Left ventricle myocardium superior (tissue), 1 donor: ENCODE measurements at regions not wholly inside any gene's neighbourhood (a gene's known extent, or its start where the extent isn't known, plus 50 kb on each side); places are given as distances from the start of the nearest gene placed in this dataset.
"Not testable (repeated sequence)": the region's sequence is repeated elsewhere in the genome, so short reads cannot be mapped to it uniquely, and the experiment has no call there.

ENCODE experiments used
- ATAC-seq: fragments of 200-7000 bp; cut with Tn5 transposase; one replicate; pipeline ENCODE4 v1.9.1; 2020; ENCODE audit warnings: mild to moderate bottlenecking, moderate library complexity
- DNase-seq: peaks from one replicate; pipeline ENCODE4 v3.0.0-alpha.2; 2020
- intact Hi-C: fragments of 100-400 bp; cut with micrococcal nuclease; formaldehyde crosslinking; loops from one replicate; pipeline ENCODE4 v1.11.0; 2022
- donor health status: DM: no; HTN: yes; CAD: no; lungs with severe emphysema.

DNA sequence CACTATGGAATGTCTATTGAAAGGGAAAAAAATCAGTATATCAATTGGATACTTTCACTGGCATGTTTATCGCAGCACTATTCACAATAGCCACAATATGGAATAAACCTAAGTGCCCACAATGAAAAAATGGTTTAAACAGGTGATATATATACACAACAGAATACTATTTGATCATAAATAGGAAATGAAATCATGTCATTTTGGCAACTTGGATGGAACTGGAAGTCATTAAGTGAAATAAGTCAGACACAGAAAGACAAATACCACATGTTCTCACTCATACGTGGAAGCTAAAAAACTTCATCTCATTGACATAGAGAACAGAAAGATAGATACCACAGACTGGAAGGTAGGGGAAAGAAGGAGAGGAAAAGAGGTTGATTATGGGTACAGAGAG lies 471.6 kb upstream of the FTMT start:
- intact Hi-C loops: no loop called here
- ATAC-seq (no peak), DNase-seq (no peak)

DNA sequence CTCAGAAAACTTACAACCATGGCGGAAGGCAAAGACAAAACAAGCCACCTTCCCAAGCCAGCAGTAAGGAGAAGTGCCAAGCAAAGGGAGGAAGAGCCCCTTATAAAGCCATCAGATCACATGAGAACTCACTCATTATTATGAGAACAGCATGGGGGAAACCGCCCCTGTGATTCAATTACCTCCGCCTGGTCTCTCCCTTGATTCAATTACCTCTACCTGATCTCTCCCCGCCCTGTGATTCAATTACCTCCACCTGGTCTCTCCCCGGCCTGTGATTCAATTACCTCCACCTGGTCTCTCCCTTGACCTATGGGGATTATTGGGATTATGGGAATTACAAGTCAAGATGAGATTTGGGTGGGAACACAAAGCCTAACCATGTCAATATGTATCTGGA lies 467.3 kb upstream of the FTMT start:
- intact Hi-C loops: no loop called here
- no peak for ATAC-seq

DNA sequence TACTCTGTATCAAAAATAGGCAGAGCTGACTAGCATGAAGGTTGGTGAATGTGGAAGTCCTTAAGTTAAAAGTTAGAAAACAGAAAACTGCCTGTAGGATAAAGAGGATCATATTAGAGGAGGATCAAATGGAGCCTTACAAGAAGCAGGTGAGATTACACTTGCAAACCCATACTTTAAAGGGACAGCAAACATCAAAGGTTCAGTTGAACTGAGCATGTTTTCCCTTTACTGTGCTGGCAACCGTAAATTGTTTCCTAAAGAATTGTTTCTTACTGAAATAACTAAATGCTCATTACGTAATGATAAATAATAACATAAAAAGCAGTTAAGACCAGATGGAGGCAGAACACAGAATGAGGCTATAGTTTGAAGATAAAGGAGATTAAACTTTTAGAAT lies 465.3 kb upstream of the FTMT start:
- intact Hi-C loops: no loop called here
- no peak for ATAC-seq

More for the DNA sequence above, 467.3 kb upstream of the FTMT start:
- DNase-seq: no peak

DNA sequence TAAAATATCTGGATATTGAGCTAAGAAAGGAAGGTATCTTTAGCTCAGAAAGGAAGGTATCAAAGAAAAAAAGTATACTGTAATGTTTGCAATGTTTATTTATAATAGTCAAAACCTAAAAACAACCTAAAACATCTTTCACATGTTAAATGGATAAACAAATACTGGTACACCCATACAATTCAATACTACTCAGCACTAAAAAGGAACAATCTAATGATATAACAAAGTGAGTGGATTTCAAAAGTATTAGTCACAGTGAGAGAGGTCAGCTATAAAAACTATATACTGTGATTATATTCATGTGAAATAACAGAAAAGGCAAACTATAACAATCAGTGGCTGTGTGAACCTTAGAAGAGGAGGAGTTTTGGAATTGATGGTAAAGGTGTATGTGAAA lies 455.0 kb upstream of the FTMT start:
- DNase-seq (no peak), ATAC-seq (no peak)
- intact Hi-C loops: no loop called here

More for the DNA sequence above, 465.3 kb upstream of the FTMT start:
- no peak for DNase-seq

DNA sequence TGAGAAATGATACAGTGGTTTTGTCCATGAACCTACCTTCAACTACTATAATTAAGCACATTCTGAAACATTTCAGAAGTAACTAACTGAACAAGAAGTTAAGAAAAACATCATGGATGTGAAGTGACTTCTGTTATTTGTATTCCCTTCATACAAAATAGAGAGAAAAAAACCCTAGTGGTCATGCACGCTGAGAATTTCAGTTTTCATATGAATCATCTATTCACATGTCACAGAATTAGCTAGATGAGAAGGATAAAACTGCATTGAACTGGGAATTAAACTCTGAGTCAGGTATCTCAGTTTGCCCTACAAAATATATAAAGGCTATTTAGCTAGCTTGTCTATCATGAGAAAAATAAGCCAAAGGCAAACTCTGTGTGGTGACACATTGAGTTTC lies 451.8 kb upstream of the FTMT start:
- DNase-seq (no peak), ATAC-seq (no peak)
- intact Hi-C loops: no loop called here

DNA sequence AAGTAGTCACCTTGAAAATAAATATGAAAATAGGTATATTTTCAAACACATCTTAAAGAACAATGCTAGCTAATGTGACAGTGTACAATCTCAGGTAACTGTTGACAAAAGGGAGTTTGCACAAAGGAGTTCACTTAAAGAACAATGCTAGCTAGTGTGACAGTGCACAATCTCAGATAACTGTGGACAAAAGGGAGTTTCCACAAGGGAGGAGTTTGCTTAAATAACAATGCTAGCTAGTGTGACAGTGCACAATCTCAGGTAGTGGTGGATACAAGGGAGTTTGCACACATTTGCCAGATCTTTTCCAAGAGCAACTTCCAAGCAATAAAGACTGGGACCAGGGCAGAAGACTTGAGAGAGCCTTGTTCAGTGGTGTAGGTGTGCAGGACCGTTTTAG lies 442.9 kb upstream of the FTMT start:
- intact Hi-C loops: no loop called here
- ATAC-seq (no peak), DNase-seq (no peak)

DNA sequence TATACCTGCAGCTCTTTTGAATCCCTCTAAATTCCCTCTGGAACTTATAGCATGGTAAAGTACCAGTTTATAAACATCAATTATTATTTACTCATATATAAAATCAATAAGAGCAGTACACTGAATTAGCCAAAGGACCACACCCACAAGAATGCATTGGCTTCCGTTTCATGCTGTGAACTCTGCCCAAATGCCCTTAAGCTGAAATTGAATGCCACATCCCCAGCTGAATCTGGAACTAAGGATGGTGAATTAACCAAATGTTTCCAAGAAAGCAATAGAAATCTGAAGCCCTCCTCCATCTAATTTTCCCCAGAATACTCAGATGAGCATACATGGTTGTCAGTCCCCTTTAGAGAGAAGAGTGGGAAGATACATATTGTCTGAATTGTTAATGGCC lies 436.4 kb upstream of the FTMT start:
- no peak for DNase-seq

DNA sequence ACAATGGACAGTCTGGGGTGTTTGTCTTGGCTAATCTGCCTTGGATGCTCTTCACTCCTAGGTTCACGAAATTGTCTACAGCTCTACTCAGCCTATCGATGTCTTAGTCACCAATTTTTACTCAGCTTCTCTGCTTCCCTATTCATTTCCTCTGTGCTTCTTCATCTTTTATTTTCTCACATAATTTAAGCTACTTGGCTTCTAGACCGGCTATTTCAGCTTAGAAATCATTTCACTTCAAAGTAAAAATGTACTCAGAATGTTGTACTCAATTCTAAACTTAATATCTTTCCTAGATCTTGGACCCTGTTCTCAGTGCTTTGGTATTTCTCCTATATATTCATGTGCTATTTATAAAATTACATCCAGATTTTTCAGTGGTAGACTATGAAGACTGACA lies 430.0 kb upstream of the FTMT start:
- intact Hi-C loops: no loop called here
- DNase-seq (no peak), ATAC-seq (no peak)

More for the DNA sequence above, 436.4 kb upstream of the FTMT start:
- no peak for ATAC-seq
- intact Hi-C loops: no loop called here

DNA sequence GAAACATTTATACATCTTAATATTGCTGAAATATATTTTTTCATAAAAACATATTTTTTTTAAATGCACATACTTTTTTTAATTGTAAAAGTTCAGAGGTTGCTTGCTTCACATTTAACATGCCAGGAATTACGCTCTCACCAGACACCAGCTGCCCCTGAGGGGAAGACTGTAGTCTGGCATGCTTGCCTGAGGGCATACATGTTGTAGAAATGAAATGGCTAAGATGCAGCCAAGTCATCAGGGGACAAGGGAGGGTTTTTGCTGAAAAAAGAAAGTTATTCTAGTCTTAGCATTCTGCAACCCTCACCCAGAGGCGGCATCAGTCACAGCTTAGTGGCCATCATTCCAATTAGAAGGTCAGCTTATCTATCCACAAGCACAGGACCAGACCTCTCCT lies 426.7 kb upstream of the FTMT start:
- intact Hi-C loops: no loop called here
- no peak for DNase-seq
- no peak for ATAC-seq

DNA sequence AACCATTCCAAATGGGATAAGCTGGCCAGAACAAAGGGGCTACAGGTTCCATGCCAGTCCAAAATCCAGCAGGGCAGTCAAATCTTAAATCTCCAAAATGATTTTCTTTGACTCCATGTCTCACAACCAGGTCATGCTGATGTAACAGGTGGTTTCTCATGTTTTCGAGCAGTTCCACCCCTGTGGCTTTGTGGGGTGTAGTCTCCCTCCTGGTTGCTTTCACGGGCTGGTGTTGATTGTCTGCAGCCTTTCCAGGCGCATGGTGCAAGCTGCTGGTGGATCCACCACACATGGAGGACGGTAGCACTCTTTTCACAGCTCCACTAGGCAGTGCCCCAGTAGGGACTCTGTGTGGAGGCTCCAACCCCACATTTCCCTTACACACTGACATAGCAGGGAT lies 425.5 kb upstream of the FTMT start:
- intact Hi-C loops: no loop called here
- DNase-seq (no peak), ATAC-seq (no peak)

DNA sequence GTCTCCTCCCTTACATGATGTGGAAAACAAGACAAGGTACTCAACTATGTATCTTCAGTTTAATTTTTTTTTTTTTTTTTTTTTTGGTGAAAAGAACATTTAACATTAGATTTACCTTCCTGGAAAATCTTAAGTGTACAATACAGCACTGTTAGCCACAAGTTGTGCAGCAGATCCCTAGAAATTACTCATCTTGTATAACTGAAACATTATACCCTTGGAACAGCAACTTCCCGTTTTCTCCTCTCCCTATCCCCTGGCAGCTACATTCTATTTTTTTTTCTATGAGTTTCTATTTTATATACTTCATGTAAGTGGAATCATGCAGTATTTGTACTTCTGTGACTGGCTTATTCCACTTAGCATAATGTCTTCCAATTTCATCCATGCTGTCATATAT lies 421.9 kb upstream of the FTMT start:
- intact Hi-C loops: no loop called here
- ATAC-seq (no peak), DNase-seq (no peak)

DNA sequence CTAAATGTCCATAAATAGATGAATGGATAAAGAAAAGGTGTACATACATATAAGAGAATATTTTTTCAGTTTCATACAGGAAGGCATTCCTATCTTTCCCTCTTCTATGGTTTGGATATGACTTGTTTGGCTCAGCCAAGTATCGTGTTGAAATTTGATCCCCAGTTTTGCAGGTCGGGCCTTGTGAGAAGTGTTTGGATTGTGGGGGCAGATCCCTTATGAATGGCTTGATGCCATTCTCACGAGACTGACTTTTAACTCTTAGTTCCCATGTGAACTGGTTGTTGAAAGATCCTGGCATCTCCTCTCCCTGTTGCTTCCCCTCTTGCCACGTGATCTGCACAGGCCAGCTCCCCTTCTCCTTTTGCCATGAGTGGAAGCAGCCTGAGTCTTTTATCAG lies 421.1 kb upstream of the FTMT start:
- ATAC-seq (no peak), DNase-seq (no peak)
- intact Hi-C loops: no loop called here

DNA sequence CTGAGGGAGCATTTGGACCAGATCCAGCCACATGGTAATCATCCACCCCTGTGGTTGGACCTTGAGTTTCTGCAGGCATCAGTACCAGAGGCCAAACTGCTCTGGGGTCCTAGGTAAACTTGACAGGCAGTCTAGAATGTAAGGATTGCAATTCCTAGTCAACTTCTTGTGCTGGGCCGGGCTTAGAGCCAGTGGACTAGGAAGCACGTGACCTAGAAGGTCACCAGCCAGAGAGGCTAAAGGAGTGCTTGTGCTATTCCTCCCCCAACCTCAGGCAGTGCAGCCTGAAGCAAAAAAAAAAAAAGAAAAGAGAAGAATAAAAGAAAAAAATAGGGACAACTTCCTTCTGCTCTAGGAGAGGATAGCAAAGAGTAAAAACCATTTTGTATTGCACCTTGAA lies 406.2 kb upstream of the FTMT start:
- intact Hi-C loops: no loop called here
- ATAC-seq (no peak), DNase-seq (no peak)

DNA sequence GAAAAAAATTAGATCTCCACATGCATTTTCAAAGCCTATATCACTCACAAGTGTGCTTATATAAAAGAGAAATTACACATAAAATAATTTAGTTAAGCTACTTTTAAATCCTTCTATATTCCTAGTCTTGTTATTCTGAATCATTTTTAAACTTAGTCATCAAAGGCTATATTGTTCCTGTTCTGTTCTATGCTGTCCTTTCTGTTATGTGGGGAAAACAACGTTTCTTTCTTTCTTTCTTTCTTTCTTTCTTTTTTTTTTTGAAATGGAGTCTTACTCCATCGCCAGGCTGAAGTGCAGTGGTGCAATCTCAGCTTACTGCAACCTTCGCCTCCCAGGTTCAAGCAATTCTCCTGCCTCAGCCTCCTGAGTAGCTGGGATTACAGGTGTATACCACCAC lies 389.2 kb upstream of the FTMT start:
- ATAC-seq: no peak
- intact Hi-C loops: no loop called here

DNA sequence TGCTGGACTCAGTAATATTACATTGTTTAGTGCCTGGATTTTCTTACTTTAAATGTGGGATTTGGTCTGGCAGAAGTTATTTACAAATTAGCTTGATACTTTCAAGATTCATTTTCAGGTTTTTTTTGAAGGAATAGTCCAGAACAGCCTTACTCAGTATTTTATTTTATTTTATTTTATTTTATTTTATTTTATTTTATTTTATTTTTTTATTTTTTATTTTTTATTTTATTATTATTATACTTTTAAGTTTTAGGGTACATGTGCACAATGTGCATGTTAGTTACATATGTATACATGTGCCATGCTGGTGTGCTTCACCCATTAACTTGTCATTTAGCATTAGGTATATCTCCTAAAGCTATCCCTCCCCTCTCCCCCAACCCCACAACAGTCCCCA lies 380.5 kb upstream of the FTMT start:
- intact Hi-C loops, ATAC-seq: not testable (repeated sequence)

More for the DNA sequence above, 389.2 kb upstream of the FTMT start:
- DNase-seq: no peak

DNA sequence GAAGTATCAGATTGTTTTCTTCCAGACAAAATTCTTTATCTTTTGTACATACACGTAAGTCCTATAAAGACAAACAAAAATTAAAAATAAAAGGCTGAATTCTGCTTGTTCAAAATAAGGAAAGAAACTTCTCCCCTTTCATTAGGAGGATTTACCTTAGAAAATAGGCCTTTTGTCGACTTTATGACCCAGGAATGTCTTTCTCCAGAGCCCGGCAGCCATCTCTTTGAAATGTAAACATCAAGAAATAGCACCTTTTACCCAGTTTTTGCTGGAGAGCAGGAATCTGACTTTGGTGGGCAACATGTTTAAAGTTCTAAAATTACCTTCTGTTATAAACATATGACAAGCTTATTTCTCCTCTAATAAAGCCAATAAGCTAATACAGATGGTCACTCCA lies 373.0 kb upstream of the FTMT start:
- ATAC-seq (no peak), DNase-seq (no peak)
- intact Hi-C loops: no loop called here

More for the DNA sequence above, 380.5 kb upstream of the FTMT start:
- DNase-seq: not testable (repeated sequence)

DNA sequence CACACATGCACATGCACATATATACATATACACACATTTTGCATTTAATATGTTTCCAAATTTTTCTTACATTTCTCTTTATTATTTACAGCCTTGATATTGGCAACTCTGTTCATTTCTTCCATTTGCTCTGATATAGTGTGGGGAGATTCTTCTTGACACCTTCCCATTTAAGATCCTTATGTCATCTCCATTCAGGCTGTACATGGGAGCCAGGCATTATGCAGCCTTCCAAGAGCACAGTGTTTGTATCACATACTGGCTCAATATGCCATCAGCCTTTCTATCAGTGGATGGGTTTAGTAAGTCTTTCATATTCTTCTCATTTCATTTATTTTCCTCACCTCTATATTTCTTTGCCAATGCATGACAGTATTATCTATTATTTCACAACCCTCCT lies 372.3 kb upstream of the FTMT start:
- intact Hi-C loops: no loop called here
- ATAC-seq: no peak
- no peak for DNase-seq

DNA sequence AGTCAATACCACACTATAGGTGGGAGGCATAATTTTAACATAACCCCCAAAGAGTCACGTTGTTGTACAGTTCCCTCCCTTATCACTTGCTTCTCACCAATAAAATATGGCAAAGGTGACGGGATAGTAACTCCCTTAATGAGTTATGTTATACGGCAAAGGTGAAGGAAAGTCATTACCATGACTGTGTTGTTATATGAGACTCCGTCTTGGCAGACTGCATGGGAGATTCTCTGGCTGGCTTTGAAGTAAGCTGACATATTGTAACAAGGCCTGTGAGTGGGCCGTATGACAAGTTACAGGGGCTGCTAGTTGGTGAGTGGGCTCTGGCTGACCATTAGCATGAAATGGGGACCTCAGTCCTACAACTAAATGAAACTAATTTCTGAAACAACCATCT lies 366.4 kb upstream of the FTMT start:
- ATAC-seq (no peak), DNase-seq (no peak)
- intact Hi-C loops: no loop called here

DNA sequence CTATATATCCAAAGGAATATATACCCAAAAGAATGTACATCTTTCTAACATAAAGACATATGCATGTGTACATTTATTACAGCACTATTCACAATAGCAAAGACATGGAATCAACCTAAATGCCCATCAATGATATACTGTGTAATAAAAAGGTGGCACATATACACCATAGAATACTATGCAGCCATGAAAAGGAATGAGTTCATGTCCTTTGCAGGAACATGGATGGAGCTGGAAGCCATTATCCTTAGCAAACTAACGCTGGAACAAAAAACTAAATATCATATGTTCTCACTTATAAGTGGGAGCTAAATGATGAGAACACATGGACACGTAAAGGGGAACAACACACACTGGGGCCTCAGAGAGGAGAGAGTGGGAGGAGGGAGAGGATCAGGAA lies 365.7 kb upstream of the FTMT start:
- DNase-seq, ATAC-seq, intact Hi-C loops: not testable (repeated sequence)

DNA sequence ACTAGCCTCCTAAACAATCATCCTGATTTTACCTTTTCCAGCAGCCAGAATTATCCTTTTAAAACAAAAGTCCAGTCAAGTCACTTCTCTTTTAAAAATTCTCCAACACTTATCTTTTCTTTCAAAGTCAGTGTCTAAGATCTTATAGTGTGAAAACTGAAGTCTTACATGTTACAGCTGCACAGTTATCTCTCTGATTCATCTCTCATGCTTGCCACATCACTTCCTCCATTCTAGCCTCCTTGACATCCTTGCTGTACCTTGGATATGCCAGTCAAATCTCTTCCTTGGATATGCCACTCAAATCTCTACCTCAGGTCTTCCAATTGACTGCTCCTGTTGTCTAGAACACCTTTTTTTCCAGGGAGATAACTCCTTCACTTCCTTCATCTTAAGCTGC lies 361.7 kb upstream of the FTMT start:
- ATAC-seq (no peak), DNase-seq (no peak)
- intact Hi-C loops: no loop called here

DNA sequence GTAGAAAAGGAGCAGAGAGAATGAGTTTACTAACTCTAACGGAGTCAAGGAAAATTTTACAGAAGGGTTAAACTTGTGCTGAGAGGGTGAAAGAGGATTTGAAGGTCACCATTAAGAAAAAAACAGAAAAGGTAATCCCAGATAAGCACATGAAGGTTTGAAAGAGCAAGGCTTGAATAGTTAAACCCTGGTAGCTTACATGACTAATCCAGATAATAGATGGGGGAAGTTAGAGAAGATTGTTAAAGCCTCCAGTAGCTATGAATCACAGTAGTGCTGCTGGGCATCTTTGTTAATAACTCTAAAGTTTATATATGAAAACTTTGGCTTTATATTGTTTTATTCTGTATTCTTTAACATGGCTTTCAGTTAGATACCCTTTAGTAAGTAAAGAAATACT lies 354.5 kb upstream of the FTMT start:
- no peak for ATAC-seq
- intact Hi-C loops: no loop called here
- no peak for DNase-seq

DNA sequence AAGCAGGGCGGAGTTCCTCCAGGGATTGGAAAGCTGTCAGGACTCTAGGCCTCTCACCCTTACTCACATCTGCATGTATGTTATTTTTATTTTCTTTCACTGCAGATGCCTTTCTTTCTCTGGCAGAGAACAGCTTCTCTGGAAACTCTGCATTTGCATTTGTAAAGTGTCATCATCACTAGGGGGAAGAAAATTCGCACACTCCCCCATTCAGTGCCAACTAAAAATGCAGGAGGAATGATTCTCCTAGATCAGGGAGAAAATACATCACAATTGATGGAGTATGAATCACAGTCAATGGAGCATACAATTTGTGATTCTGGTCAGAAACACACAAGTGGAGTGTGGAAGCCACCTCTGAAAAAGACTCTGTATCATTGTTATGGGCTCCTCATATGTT lies 351.4 kb upstream of the FTMT start:
- intact Hi-C loops: no loop called here
- ATAC-seq (no peak), DNase-seq (no peak)
